WTC11 (cell line): ENCODE measurements at regions not wholly inside any gene's neighbourhood (a gene's known extent, or its start where the extent isn't known, plus 50 kb on each side); places are given as distances from the start of the nearest gene placed in this dataset.

ENCODE experiments used
- ATAC-seq: fragments of 200-7000 bp; cut with Tn5 transposase; 2 replicates; pipeline ENCODE4 v1.10.0; 2021; ENCODE audit warnings: mild to moderate bottlenecking, moderate library complexity
- CTCF ChIA-PET: fragments of 300-600 bp; sonication (Branson Sonifier 250); formaldehyde crosslinking; loops from one replicate; lab custom pipeline; 2021; ENCODE audit warnings: antibody characterized with exemption; lab: Charles Lee
- POLR2A ChIA-PET: fragments of 350-600 bp; sonication (Branson Sonifier 250); formaldehyde crosslinking; loops from one replicate; lab custom pipeline; 2021; ENCODE audit warnings: antibody characterized with exemption; lab: Charles Lee
- DNase-seq: peaks from one replicate; pipeline ENCODE4 v3.0.0; 2021; ENCODE audit warnings: low spot score
- H3K27ac Mint-ChIP-seq: 2 replicates; pipeline ENCODE4 v1.8.0; 2021; ENCODE audit warnings: mixed read lengths
- H3K27me3 Mint-ChIP-seq: 2 replicates; pipeline ENCODE4 v1.8.0; 2021; ENCODE audit warnings: low read depth, mild to moderate bottlenecking, moderate library complexity, mixed read lengths
- H3K36me3 Mint-ChIP-seq: 2 replicates; pipeline ENCODE4 v1.8.0; 2021; ENCODE audit warnings: mixed read lengths
- H3K4me1 Mint-ChIP-seq: 2 replicates; pipeline ENCODE4 v1.8.0; 2022; ENCODE audit warnings: mixed read lengths
- H3K4me3 Mint-ChIP-seq: 2 replicates; pipeline ENCODE4 v1.8.0; 2021; ENCODE audit warnings: mild to moderate bottlenecking, moderate library complexity, mixed read lengths
- H3K9me3 Mint-ChIP-seq: 2 replicates; pipeline ENCODE4 v1.8.0; 2021; ENCODE audit warnings: mixed read lengths
- AFF4 ChIP-seq: sonication (generic); formaldehyde crosslinking; IDR thresholded peaks from 2 replicates; pipeline ENCODE4 v1.8.1; 2023; ENCODE audit warnings: mild to moderate bottlenecking, missing genetic modification reagents, borderline replicate concordance
- ATF2 ChIP-seq: sonication (generic); formaldehyde crosslinking; IDR thresholded peaks from 2 replicates; pipeline ENCODE4 v1.8.1; 2022; ENCODE audit warnings: low read depth, missing genetic modification reagents, borderline replicate concordance
- CBFB ChIP-seq: sonication (generic); formaldehyde crosslinking; IDR thresholded peaks from 2 replicates; pipeline ENCODE4 v1.8.1; 2022; ENCODE audit warnings: mild to moderate bottlenecking, low read depth, missing genetic modification reagents
- CTCF ChIP-seq: fragments of 200-600 bp; IDR thresholded peaks from 2 replicates; pipeline ENCODE4 v1.8.0; 2022; ENCODE audit warnings: antibody characterized with exemption
- E2F4 ChIP-seq: sonication (generic); formaldehyde crosslinking; IDR thresholded peaks from 2 replicates; pipeline ENCODE4 v1.8.1; 2022; ENCODE audit warnings: low read depth, mild to moderate bottlenecking, moderate library complexity, missing genetic modification reagents, borderline replicate concordance
- ELF4 ChIP-seq: sonication (generic); formaldehyde crosslinking; IDR thresholded peaks from 2 replicates; pipeline ENCODE4 v1.8.1; 2022; ENCODE audit warnings: low read depth, mild to moderate bottlenecking, moderate library complexity, missing genetic modification reagents
- FOXK1 ChIP-seq: sonication (generic); formaldehyde crosslinking; IDR thresholded peaks from 2 replicates; pipeline ENCODE4 v1.8.0; 2022; ENCODE audit warnings: mild to moderate bottlenecking, moderate library complexity, missing genetic modification reagents
- GABPB1 ChIP-seq: sonication (generic); formaldehyde crosslinking; IDR thresholded peaks from 2 replicates; pipeline ENCODE4 v1.8.1; 2023; ENCODE audit warnings: mild to moderate bottlenecking, missing genetic modification reagents
- HMGA2 ChIP-seq: fragments of 250-450 bp; sonication (Bioruptor Pico); IDR thresholded peaks from 2 replicates; pipeline ENCODE4 v1.4.0; 2021; ENCODE audit warnings: mild to moderate bottlenecking, moderate library complexity
- JAZF1 ChIP-seq: fragments of 250-450 bp; sonication (Bioruptor Pico); IDR thresholded peaks from 2 replicates; pipeline ENCODE4 v1.9.0; 2021; ENCODE audit warnings: moderate library complexity, mild to moderate bottlenecking, inconsistent platforms
- JUN ChIP-seq: sonication (generic); formaldehyde crosslinking; IDR thresholded peaks from 2 replicates; pipeline ENCODE4 v1.8.0; 2023; ENCODE audit warnings: mild to moderate bottlenecking, missing genetic modification reagents
- NR3C1 ChIP-seq: sonication (generic); formaldehyde crosslinking; conservative IDR thresholded peaks from 2 replicates; pipeline ENCODE4 v1.8.1; 2023; ENCODE audit warnings: low read depth, mild to moderate bottlenecking, missing genetic modification reagents
- RORB ChIP-seq: fragments of 250-450 bp; sonication (Bioruptor Pico); IDR thresholded peaks from 2 replicates; pipeline ENCODE4 v1.9.0; 2021; ENCODE audit warnings: mild to moderate bottlenecking
- SMAD3 ChIP-seq: sonication (generic); formaldehyde crosslinking; IDR thresholded peaks from 2 replicates; pipeline ENCODE4 v1.8.0; 2022; ENCODE audit warnings: missing genetic modification reagents, mild to moderate bottlenecking, borderline replicate concordance
- TEAD1 ChIP-seq: sonication (generic); formaldehyde crosslinking; IDR thresholded peaks from 2 replicates; pipeline ENCODE4 v1.8.0; 2022; ENCODE audit warnings: mild to moderate bottlenecking, missing genetic modification reagents
- ZNF281 ChIP-seq: sonication (generic); formaldehyde crosslinking; IDR thresholded peaks from 2 replicates; pipeline ENCODE4 v1.8.0; 2023; ENCODE audit warnings: mild to moderate bottlenecking, missing genetic modification reagents
- TF ChIP-seq, protein P1 (sequence below): sonication (generic); formaldehyde crosslinking; IDR thresholded peaks from 2 replicates; pipeline ENCODE4 v1.8.0; 2022; ENCODE audit warnings: mild to moderate bottlenecking, missing genetic modification reagents
- TF ChIP-seq, protein P2 (sequence below): fragments of 250-450 bp; sonication (Bioruptor Pico); IDR thresholded peaks from 2 replicates; pipeline ENCODE4 v1.8.0; 2021; ENCODE audit warnings: mild to moderate bottlenecking
- TF ChIP-seq, protein P3 (sequence below): sonication (generic); formaldehyde crosslinking; conservative IDR thresholded peaks from 2 replicates; pipeline ENCODE4 v1.8.1; 2022; ENCODE audit warnings: mild to moderate bottlenecking, missing genetic modification reagents

- TF ChIP-seq SMAD3 (no peak), AFF4 (no peak), CTCF (no peak), GABPB1 (CRISPR knock-in tag) (no peak), ZNF281 (no peak), CBFB (no peak), ELF4 (CRISPR knock-in tag) (no peak), JAZF1 (no peak), ATF2 (CRISPR knock-in tag) (no peak)
- TF ChIP-seq, protein P1, sequence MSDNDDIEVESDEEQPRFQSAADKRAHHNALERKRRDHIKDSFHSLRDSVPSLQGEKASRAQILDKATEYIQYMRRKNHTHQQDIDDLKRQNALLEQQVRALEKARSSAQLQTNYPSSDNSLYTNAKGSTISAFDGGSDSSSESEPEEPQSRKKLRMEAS (CRISPR knock-in tag) = no peak
These were observed 126.8 kb upstream of the ODAD2 start (continued) for GRCh38 chr10:28125701-28126100.

- H3K4me1 Mint-ChIP-seq = peaks cover 19% of the 10 kb centered on the region
- CTCF ChIA-PET = interaction anchor here (0.6 kb wide), 1 partner anchor 121 kb away, joined by 3 read pairs; no protein-coding TSS in a partner anchor
- no peak overlapping the region for H3K27ac Mint-ChIP-seq
- ATAC-seq (no peak), DNase-seq (no peak)
- no peaks in the 10 kb centered on the region for H3K9me3 Mint-ChIP-seq
- POLR2A ChIA-PET = no interaction called here
- TF ChIP-seq E2F4 (CRISPR knock-in tag) (no peak), RORB (CRISPR knock-in tag) (no peak), FOXK1 (no peak), TEAD1 (no peak), HMGA2 (CRISPR knock-in tag) (no peak), JUN (CRISPR knock-in tag) (no peak), NR3C1 (no peak)
- TF ChIP-seq, protein P2, sequence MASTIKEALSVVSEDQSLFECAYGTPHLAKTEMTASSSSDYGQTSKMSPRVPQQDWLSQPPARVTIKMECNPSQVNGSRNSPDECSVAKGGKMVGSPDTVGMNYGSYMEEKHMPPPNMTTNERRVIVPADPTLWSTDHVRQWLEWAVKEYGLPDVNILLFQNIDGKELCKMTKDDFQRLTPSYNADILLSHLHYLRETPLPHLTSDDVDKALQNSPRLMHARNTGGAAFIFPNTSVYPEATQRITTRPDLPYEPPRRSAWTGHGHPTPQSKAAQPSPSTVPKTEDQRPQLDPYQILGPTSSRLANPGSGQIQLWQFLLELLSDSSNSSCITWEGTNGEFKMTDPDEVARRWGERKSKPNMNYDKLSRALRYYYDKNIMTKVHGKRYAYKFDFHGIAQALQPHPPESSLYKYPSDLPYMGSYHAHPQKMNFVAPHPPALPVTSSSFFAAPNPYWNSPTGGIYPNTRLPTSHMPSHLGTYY (CRISPR knock-in tag) = no peak
- TF ChIP-seq, protein P3, sequence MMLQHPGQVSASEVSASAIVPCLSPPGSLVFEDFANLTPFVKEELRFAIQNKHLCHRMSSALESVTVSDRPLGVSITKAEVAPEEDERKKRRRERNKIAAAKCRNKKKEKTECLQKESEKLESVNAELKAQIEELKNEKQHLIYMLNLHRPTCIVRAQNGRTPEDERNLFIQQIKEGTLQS (CRISPR knock-in tag) = no peak
- no peaks in the 10 kb centered on the region for H3K36me3 Mint-ChIP-seq
- H3K27me3 Mint-ChIP-seq = no peaks in the 10 kb centered on the region
- no peak overlapping the region for H3K4me3 Mint-ChIP-seq
These were observed 121.9 kb upstream of the ODAD2 start for GRCh38 chr10:28120795-28121194.
